Bronchial epithelial cell (primary cell): ENCODE measurements at regions not wholly inside any gene's neighbourhood (a gene's known extent, or its start where the extent isn't known, plus 50 kb on each side); places are given as distances from the start of the nearest gene placed in this dataset.

Source experiments
- DNase-seq: peaks from one replicate; pipeline ENCODE4 v3.0.0-alpha.2; 2010; ENCODE audit warnings: low read depth
- FAIRE-seq: peaks from 2 replicates; lab custom pipeline; 2011; peaks lifted over from hg19 to GRCh38; lab: Jason Lieb, UNC
- H3K27me3 ChIP-seq: 2 replicates; pipeline ENCODE4 v1.5.1; 2011; ENCODE audit warnings: low read length; ENCODE audit not compliant: control insufficient read depth, insufficient read depth
- H3K36me3 ChIP-seq: 2 replicates; pipeline ENCODE4 v1.5.1; 2011; ENCODE audit warnings: low read length; ENCODE audit not compliant: control insufficient read depth, insufficient read depth
- H3K4me3 ChIP-seq: 2 replicates; pipeline ENCODE4 v1.5.1; 2011; ENCODE audit warnings: mild to moderate bottlenecking, low read depth, low read length, control low read depth
- CTCF ChIP-seq: IDR thresholded peaks from 2 replicates; pipeline ENCODE4 v1.5.1; 2011; ENCODE audit warnings: mild to moderate bottlenecking, moderate library complexity, low read length, control low read depth, inconsistent platforms; ENCODE audit not compliant: insufficient read depth, severe bottlenecking

DNA sequence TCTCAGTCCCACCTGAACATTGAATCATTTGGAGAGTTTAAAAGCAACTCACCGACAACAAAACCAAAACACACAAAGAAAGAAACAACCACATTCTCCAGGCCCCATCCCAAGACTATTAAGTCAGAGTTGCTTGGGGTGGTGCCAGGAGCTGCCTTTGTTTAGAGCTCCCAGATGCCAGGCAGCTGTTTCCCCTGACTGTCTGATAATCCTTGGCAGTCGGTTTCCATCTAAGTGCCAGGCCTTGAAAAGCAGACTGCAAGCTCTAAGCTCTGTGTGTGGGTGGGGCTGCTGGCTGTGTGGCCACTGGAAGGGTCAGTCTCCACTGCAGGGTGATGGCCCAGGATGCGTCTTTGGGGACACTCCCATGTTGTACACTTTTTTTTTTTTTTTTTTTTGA lies 255.3 kb upstream of the AGAP1 start:
- TF ChIP-seq CTCF, result no peak
- no peak overlapping the region for H3K4me3 ChIP-seq
- H3K36me3 ChIP-seq, result no peaks in the 10 kb centered on the region
- peaks cover 3% of the 10 kb centered on the region for H3K27me3 ChIP-seq
- DNase-seq, result no peak
- FAIRE-seq, result no peak

DNA sequence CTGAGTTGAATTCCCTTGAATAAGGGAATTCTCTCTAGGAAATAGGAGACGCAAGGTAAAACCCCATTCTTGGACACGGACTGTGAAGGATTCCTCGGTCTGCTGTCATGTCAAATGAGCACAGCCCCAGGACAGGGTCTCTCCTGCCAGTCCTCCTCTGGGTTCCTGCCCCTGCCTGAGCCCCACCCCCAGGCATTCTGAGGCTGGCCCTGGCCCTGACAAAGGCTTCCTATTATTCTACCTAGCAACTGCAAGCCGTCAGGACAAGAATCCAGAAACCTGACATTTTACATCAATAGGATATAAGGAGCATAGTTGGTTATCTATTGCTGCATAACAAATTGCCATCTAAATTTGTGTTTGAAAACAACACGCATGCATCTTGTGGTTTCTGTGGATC lies 253.3 kb upstream of the AGAP1 start:
- TF ChIP-seq CTCF, result no peak
- Histone ChIP-seq H3K36me3 (no peaks in the 10 kb centered on the region), H3K4me3 (no peak overlapping the region), H3K27me3 (peaks cover 3% of the 10 kb centered on the region)
- DNase-seq (no peak), FAIRE-seq (no peak)

GRCh38 chr2:235244255-235245220 lies 249.3 kb upstream of the AGAP1 start:
- Histone ChIP-seq H3K36me3 (no peaks in the 10 kb centered on the region), H3K4me3 (no peak overlapping the region), H3K27me3 (peaks cover 3% of the 10 kb centered on the region)
- no peak for TF ChIP-seq CTCF
- DNase-seq, result no peak
- FAIRE-seq, result no peak

DNA sequence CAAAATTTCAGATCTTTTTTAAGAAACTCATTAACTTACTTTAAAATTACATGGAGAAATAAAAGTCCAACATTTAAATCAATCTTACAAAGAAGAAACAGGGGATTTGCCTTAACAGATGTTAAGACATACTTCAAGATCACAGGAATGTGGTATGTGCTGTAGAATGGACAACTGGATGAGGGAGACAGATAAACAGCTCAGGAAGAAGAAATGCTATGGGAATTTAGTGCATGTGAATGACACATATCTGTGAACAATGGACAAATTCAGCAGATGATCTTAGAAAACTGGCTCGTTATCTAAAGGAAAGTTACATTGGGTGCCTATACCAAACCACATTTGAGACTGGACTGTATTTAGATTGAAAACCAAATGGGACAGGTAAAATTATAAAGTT lies 246.8 kb upstream of the AGAP1 start:
- FAIRE-seq, result no peak
- no peaks in the 10 kb centered on the region for H3K36me3 ChIP-seq
- peaks cover 2% of the 10 kb centered on the region for H3K27me3 ChIP-seq
- no peak for TF ChIP-seq CTCF
- DNase-seq, result no peak
- no peak overlapping the region for H3K4me3 ChIP-seq

GRCh38 chr2:235255693-235256092 lies 238.2 kb upstream of the AGAP1 start:
- DNase-seq, result no peak
- H3K4me3 ChIP-seq, result no peak overlapping the region
- H3K27me3 ChIP-seq, result peaks cover 1% of the 10 kb centered on the region
- FAIRE-seq, result no peak
- H3K36me3 ChIP-seq, result no peaks in the 10 kb centered on the region
- no peak for TF ChIP-seq CTCF
